CD14-positive monocyte (primary cell): ENCODE measurements at regions not wholly inside any gene's neighbourhood (a gene's known extent, or its start where the extent isn't known, plus 50 kb on each side); places are given as distances from the start of the nearest gene placed in this dataset.
"Not testable (repeated sequence)": the region's sequence is repeated elsewhere in the genome, so short reads cannot be mapped to it uniquely, and the experiment has no call there.

Experiments
- DNase-seq, 3 donors: peaks; one replicate each; pipeline ENCODE4 v3.0.0-alpha.2; 2011 to 2022
- H2AFZ ChIP-seq: 2 replicates; pipeline ENCODE4 v1.6.0; 2012; ENCODE audit warnings: mild to moderate bottlenecking, low read depth, low read length, inconsistent platforms; ENCODE audit not compliant: insufficient read depth, poor library complexity, severe bottlenecking
- H3K27ac ChIP-seq, 2 donors: 1 replicate in 1 of 2; 2 replicates in 1 of 2; pipeline ENCODE4 v1.5.1; 2012 to 2013; ENCODE audit warnings: low read length in 2 of 2, control low read depth in 1 of 2, inconsistent platforms in 1 of 2, low read depth in 1 of 2, mild to moderate bottlenecking in 1 of 2
- H3K27me3 ChIP-seq, 2 donors: one replicate each; pipeline versions ENCODE4 v1.6.0 to v1.6.1; 2011 to 2013; ENCODE audit warnings: low read length in 2 of 2; ENCODE audit not compliant: control insufficient read depth in 2 of 2, insufficient read depth in 2 of 2
- H3K36me3 ChIP-seq, 2 donors: replicated peaks in 1 of 2; 1 replicate in 1 of 2; 2 replicates in 1 of 2; pipeline versions ENCODE4 v1.5.1 to v1.6.1; 2012 to 2013; ENCODE audit warnings: low read length in 2 of 2, control low read depth in 1 of 2, inconsistent platforms in 1 of 2, mild to moderate bottlenecking in 1 of 2; ENCODE audit not compliant: insufficient read depth in 2 of 2, control insufficient read depth in 1 of 2
- H3K4me1 ChIP-seq, 2 donors: 1 replicate in 1 of 2; 2 replicates in 1 of 2; pipeline versions ENCODE4 v1.5.1 to v1.6.1; 2012 to 2013; ENCODE audit warnings: low read length in 2 of 2, control low read depth in 1 of 2, inconsistent platforms in 1 of 2, mild to moderate bottlenecking in 1 of 2, moderate library complexity in 1 of 2; ENCODE audit not compliant: insufficient read depth in 2 of 2, control insufficient read depth in 1 of 2
- H3K4me2 ChIP-seq: replicated peaks from 2 replicates; pipeline ENCODE3; 2012; ENCODE audit warnings: low read length, moderate library complexity, mild to moderate bottlenecking; ENCODE audit not compliant: poor library complexity, severe bottlenecking; ENCODE audit errors: extremely low read depth
- H3K4me3 ChIP-seq, 3 experiments: fragments of 200-600 bp in 1 of 3; sonication (generic) in 1 of 3; replicated peaks in 1 of 3; 1 replicate in 2 of 3; 2 replicates in 1 of 3; pipeline ENCODE4 v1.5.1; 2011 to 2013; ENCODE audit warnings: low read length in 3 of 3, mild to moderate bottlenecking in 3 of 3, control low read depth in 2 of 3, low read depth in 2 of 3, inconsistent platforms in 1 of 3, moderate library complexity in 1 of 3
- H3K79me2 ChIP-seq: 2 replicates; pipeline ENCODE4 v1.6.0; 2012; ENCODE audit warnings: mild to moderate bottlenecking, control low read depth, inconsistent platforms, low read length, moderate library complexity; ENCODE audit not compliant: insufficient read depth
- H3K9ac ChIP-seq: 2 replicates; pipeline ENCODE4 v1.6.0; 2017; ENCODE audit warnings: low read length, mild to moderate bottlenecking; ENCODE audit not compliant: insufficient read depth, poor library complexity, severe bottlenecking
- H3K9me3 ChIP-seq, 2 donors: replicated peaks in 1 of 2; 1 replicate in 1 of 2; 2 replicates in 1 of 2; pipeline versions ENCODE4 v1.5.1 to v1.6.1; 2012 to 2013; ENCODE audit warnings: low read length in 2 of 2, control low read depth in 1 of 2; ENCODE audit not compliant: control insufficient read depth in 1 of 2, insufficient read depth in 1 of 2
- H4K20me1 ChIP-seq: 2 replicates; pipeline ENCODE4 v1.6.0; 2012; ENCODE audit warnings: mild to moderate bottlenecking, low read length, control low read depth, moderate library complexity; ENCODE audit not compliant: insufficient read depth
- H3K27ac Mint-ChIP-seq, 7 donors: one replicate each; pipeline ENCODE4 v1.8.0; 2020; ENCODE audit warnings: mild to moderate bottlenecking in 7 of 7, mixed read lengths in 7 of 7, moderate library complexity in 6 of 7, inconsistent platforms in 2 of 7
- H3K27me3 Mint-ChIP-seq, 3 donors: one replicate each; pipeline ENCODE4 v1.8.0; 2021 to 2022; ENCODE audit warnings: low read depth in 3 of 3, mild to moderate bottlenecking in 3 of 3, mixed read lengths in 3 of 3, moderate library complexity in 3 of 3, inconsistent platforms in 1 of 3
- H3K36me3 Mint-ChIP-seq, 2 donors: one replicate each; pipeline ENCODE4 v1.8.0; 2020; ENCODE audit warnings: mixed read lengths in 2 of 2, inconsistent platforms in 1 of 2, mild to moderate bottlenecking in 1 of 2
- H3K4me1 Mint-ChIP-seq: one replicate; pipeline ENCODE4 v1.8.0; 2020; ENCODE audit warnings: mild to moderate bottlenecking, mixed read lengths
- H3K4me3 Mint-ChIP-seq, 2 donors: one replicate each; pipeline ENCODE4 v1.8.0; 2020; ENCODE audit warnings: mild to moderate bottlenecking in 2 of 2, mixed read lengths in 2 of 2, moderate library complexity in 1 of 2
- H3K9me3 Mint-ChIP-seq, 7 donors: one replicate each; pipeline ENCODE4 v1.8.0; 2020 to 2022; ENCODE audit warnings: mixed read lengths in 7 of 7, mild to moderate bottlenecking in 6 of 7, moderate library complexity in 6 of 7, inconsistent platforms in 2 of 7
- CTCF ChIP-seq: fragments of 200-600 bp; IDR thresholded peaks from one replicate; pipeline ENCODE4 v1.8.0; 2022; ENCODE audit warnings: antibody characterized with exemption, mild to moderate bottlenecking
- WGBS: methylation state at CpG from one replicate; pipeline ENCODE4 v1.1.5; 2013; ENCODE audit warnings: missing lambda C conversion rate; ENCODE audit not compliant: insufficient coverage; 5-methylcytosine and 5-hydroxymethylcytosine counted together
- intact Hi-C, 2 donors: fragments of 100-400 bp; cut with micrococcal nuclease; formaldehyde crosslinking; loops; one replicate each; pipeline versions ENCODE4 v1.15.0 to v1.15.1; 2023

- 98% methylated on average over 12 of the region's 12 CpGs for WGBS
These were observed 82.2 kb upstream of the VEPH1 start for GRCh38 chr3:157585386-157585785.

GRCh38 chr3:157582637-157582973 is 79.4 kb upstream of the VEPH1 start:
- no peak overlapping the region for H2AFZ ChIP-seq
- DNase-seq = no peak
- Mint-ChIP-seq H3K9me3 (peaks cover 1 to 24% (median 3%) of the 10 kb centered on the region in 7 donors), H3K4me3 (no peak overlapping the region), H3K27me3 (peaks cover 0 to 3% (median 2%) of the 10 kb centered on the region in 3 donors), H3K4me1 (no peaks in the 10 kb centered on the region), H3K27ac (no peak overlapping the region), H3K36me3 (no peaks in the 10 kb centered on the region)
- H3K9me3 ChIP-seq = no peaks in the 10 kb centered on the region
- no peak overlapping the region for H3K9ac ChIP-seq
- WGBS = 96% methylated on average over 2 of the region's 3 CpGs
- H3K27ac ChIP-seq = no peak overlapping the region
- intact Hi-C loops = no loop called here
- no peaks in the 10 kb centered on the region for H3K4me1 ChIP-seq
- H3K27me3 ChIP-seq = no peaks in the 10 kb centered on the region
- H3K36me3 ChIP-seq = no peaks in the 10 kb centered on the region
- TF ChIP-seq CTCF = no peak
- no peak overlapping the region for H3K4me2 ChIP-seq
- H3K4me3 ChIP-seq = no peak overlapping the region
- H3K79me2 ChIP-seq = no peaks in the 10 kb centered on the region
- H4K20me1 ChIP-seq = no peaks in the 10 kb centered on the region

More at GRCh38 chr3:157585386-157585785, 82.2 kb upstream of the VEPH1 start:
- peaks cover 0 to 24% (median 4%) of the 10 kb centered on the region in 7 donors for H3K9me3 Mint-ChIP-seq
- Histone ChIP-seq H3K36me3 (no peaks in the 10 kb centered on the region), H3K4me3 (no peak overlapping the region), H3K79me2 (no peaks in the 10 kb centered on the region), H4K20me1 (no peaks in the 10 kb centered on the region), H3K27me3 (no peaks in the 10 kb centered on the region), H3K4me2 (no peak overlapping the region), H3K9me3 (no peaks in the 10 kb centered on the region), H2AFZ (no peak overlapping the region), H3K27ac (no peak overlapping the region), H3K4me1 (no peaks in the 10 kb centered on the region), H3K9ac (no peak overlapping the region)
- TF ChIP-seq CTCF = no peak
- no peak overlapping the region for H3K4me3 Mint-ChIP-seq
- H3K27ac Mint-ChIP-seq = no peak overlapping the region
- H3K4me1 Mint-ChIP-seq = no peaks in the 10 kb centered on the region
- intact Hi-C loops = no loop called here
- no peak for DNase-seq
- H3K27me3 Mint-ChIP-seq = peaks cover 0 to 3% (median 0%) of the 10 kb centered on the region in 3 donors
- H3K36me3 Mint-ChIP-seq = no peaks in the 10 kb centered on the region

GRCh38 chr3:157581956-157582636 is 78.9 kb upstream of the VEPH1 start:
- H3K9ac ChIP-seq, intact Hi-C loops, H3K36me3 Mint-ChIP-seq, H3K27ac Mint-ChIP-seq, H3K4me3 Mint-ChIP-seq, H3K79me2 ChIP-seq, H3K9me3 ChIP-seq, H3K4me1 Mint-ChIP-seq, H3K27me3 ChIP-seq, H3K4me3 ChIP-seq, DNase-seq, H3K4me2 ChIP-seq, H3K4me1 ChIP-seq, H4K20me1 ChIP-seq, H3K36me3 ChIP-seq, H2AFZ ChIP-seq, H3K27me3 Mint-ChIP-seq, H3K27ac ChIP-seq: not testable (repeated sequence)
- WGBS = 90% methylated on average over 5 of the region's 13 CpGs
- H3K9me3 Mint-ChIP-seq = peaks cover 0 to 22% (median 2%) of the 10 kb centered on the region in 7 donors
